A549 (cell line): ENCODE measurements at regions not wholly inside any gene's neighbourhood (a gene's known extent, or its start where the extent isn't known, plus 50 kb on each side); places are given as distances from the start of the nearest gene placed in this dataset.

Source experiments
- CHD2 ChIP-seq: fragments of 150-350 bp; IDR thresholded peaks from 2 replicates; pipeline ENCODE4 v1.6.1; 2014; ENCODE audit warnings: low read length; ENCODE audit not compliant: partially characterized antibody
- CTCF ChIP-seq: fragments of >200 bp; sonication (Bioruptor Twin); formaldehyde crosslinking; IDR thresholded peaks from 3 replicates; pipeline ENCODE4 v1.5.1; 2016
- EP300 ChIP-seq, 2 experiments: fragments of >200 bp; sonication (Bioruptor Twin); formaldehyde crosslinking; IDR thresholded peaks; 2 replicates in 1 of 2; 3 replicates in 1 of 2; pipeline ENCODE4 v1.6.1; 2016 to 2017
- MAX ChIP-seq: IDR thresholded peaks from 2 replicates; pipeline ENCODE4 v1.6.1; 2012
- POLR2A ChIP-seq: IDR thresholded peaks from 2 replicates; pipeline ENCODE4 v1.6.1; 2012; ENCODE audit warnings: mild to moderate bottlenecking, low read length
- POLR2AphosphoS2 ChIP-seq: conservative IDR thresholded peaks from 2 replicates; pipeline ENCODE4 v1.6.1; 2012; ENCODE audit warnings: low read length, improper control_type of control experiment, inconsistent platforms
- RCOR1 ChIP-seq: fragments of 150-350 bp; IDR thresholded peaks from 2 replicates; pipeline ENCODE4 v1.6.1; 2014; ENCODE audit warnings: antibody characterized with exemption, low read length, low read depth
- RNF2 ChIP-seq: fragments of 200-600 bp; sonication (generic); IDR thresholded peaks from 2 replicates; pipeline ENCODE4 v1.6.1; 2016; ENCODE audit warnings: low read depth, mild to moderate bottlenecking, antibody characterized with exemption, moderate library complexity, borderline replicate concordance

DNA sequence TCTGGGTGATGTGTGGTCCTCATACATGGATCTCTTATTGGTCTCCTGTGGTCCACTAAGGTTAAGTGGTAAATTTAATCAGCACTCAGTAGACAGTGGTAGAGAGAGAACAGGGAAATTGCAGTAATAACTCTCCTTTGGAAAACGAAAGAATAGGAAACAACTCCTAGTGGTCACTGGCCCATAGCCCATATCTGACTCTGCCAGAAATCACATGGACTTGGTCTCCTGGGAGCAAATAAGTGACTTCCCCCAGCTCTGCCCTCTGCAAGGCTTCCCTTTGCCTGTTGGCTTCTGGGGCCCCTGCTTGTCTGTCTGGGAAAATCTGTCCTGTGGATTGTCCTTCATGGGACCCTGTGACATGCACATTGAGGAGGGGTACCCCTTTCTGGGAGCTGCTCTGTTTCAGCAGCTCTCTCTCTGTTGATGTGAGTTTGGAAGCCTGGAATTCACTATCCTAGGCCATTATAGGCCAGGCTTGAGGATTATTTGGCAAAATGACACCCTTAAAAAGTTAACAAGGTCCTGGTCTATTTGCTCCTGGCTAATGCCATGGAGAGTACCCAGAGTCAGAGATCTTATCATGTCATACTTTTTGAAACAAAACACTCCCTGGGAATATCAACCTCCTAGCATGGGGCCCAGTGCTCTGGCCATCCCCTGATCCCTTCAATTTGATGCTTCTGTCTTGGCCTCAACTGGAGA is 58.0 kb upstream of the HNF1B start:
- TF ChIP-seq RNF2 (no peak), POLR2AphosphoS2 (no peak), MAX (no peak), CTCF (no peak), POLR2A (no peak), CHD2 (no peak), EP300 (IDR thresholded peaks at IDR 0.05) (no peak), RCOR1 (no peak)
